AG04449 (cell line): ENCODE measurements at regions not wholly inside any gene's neighbourhood (a gene's known extent, or its start where the extent isn't known, plus 50 kb on each side); places are given as distances from the start of the nearest gene placed in this dataset.
"Not testable (repeated sequence)": the region's sequence is repeated elsewhere in the genome, so short reads cannot be mapped to it uniquely, and the experiment has no call there.

Source experiments
- CTCF ChIA-PET: fragments of 350-600 bp; formaldehyde crosslinking; extraction: SDS; loops from one replicate; lab custom pipeline; 2021; ENCODE audit warnings: antibody characterized with exemption; lab: Yijun Ruan, JAX
- POLR2A ChIA-PET: fragments of 400-600, 350-600 bp; formaldehyde crosslinking; extraction: SDS; loops from one replicate; lab custom pipeline; 2020; ENCODE audit warnings: antibody characterized with exemption, inconsistent platforms; lab: Yijun Ruan, JAX
- DNase-seq: peaks from one replicate; pipeline ENCODE4 v3.0.0-alpha.2; 2010; ENCODE audit warnings: low read depth, low spot score
- H3K4me3 ChIP-seq: 2 replicates; pipeline ENCODE4 v1.5.1; 2011; ENCODE audit warnings: low read depth, mild to moderate bottlenecking, control low read depth, low read length
- TF ChIP-seq, protein P1 (sequence below): IDR thresholded peaks from one replicate; pipeline ENCODE4 v1.5.1; 2011; ENCODE audit warnings: mild to moderate bottlenecking, moderate library complexity, low read length, control low read depth, inconsistent platforms; ENCODE audit not compliant: insufficient read depth; ENCODE audit errors: missing control alignments

DNA sequence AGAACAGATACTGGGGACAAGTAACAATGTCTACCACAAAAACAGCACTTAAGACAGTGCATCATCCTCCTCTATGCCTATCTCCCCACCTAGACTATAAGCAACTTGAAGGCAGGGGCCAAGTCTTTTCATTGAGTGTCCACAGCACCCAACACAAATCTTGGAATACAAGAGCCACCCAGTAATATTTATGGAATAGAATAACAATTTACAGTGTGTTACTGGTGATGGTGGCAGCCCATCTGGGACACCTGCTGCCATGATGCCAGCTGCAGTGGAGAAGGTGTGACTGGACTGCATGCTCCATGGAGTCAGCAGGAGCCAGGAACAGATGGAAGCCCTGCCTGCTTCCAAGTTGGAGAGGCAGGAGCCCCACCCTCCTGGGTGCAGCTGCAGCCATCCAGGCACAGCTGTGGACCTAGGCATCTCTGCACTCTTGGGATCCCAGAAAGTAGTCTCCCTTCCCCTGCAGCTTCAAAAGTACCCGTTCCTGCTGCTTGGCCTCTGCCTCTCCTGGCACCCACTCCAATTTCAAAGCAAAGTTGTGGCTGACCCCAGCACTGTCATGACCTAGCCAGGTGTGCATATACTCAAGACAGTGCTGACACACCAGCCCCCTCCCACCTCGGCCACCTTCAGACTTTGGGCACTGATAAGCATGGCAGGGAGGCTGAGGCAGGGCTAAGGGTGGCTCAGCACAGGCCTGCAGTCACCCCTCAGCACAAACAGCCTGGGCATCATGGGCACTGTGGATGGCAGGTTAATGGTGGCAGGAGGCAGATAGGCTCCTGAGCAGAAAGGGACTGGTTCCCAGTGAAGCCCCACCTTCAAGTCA, 94.5 kb downstream of the TPRA1 start:
- no peak overlapping the region for H3K4me3 ChIP-seq
- CTCF ChIA-PET: no interaction called here
- TF ChIP-seq, protein P1, sequence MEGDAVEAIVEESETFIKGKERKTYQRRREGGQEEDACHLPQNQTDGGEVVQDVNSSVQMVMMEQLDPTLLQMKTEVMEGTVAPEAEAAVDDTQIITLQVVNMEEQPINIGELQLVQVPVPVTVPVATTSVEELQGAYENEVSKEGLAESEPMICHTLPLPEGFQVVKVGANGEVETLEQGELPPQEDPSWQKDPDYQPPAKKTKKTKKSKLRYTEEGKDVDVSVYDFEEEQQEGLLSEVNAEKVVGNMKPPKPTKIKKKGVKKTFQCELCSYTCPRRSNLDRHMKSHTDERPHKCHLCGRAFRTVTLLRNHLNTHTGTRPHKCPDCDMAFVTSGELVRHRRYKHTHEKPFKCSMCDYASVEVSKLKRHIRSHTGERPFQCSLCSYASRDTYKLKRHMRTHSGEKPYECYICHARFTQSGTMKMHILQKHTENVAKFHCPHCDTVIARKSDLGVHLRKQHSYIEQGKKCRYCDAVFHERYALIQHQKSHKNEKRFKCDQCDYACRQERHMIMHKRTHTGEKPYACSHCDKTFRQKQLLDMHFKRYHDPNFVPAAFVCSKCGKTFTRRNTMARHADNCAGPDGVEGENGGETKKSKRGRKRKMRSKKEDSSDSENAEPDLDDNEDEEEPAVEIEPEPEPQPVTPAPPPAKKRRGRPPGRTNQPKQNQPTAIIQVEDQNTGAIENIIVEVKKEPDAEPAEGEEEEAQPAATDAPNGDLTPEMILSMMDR: no peak
- POLR2A ChIA-PET: no interaction called here
- no peak for DNase-seq

DNA sequence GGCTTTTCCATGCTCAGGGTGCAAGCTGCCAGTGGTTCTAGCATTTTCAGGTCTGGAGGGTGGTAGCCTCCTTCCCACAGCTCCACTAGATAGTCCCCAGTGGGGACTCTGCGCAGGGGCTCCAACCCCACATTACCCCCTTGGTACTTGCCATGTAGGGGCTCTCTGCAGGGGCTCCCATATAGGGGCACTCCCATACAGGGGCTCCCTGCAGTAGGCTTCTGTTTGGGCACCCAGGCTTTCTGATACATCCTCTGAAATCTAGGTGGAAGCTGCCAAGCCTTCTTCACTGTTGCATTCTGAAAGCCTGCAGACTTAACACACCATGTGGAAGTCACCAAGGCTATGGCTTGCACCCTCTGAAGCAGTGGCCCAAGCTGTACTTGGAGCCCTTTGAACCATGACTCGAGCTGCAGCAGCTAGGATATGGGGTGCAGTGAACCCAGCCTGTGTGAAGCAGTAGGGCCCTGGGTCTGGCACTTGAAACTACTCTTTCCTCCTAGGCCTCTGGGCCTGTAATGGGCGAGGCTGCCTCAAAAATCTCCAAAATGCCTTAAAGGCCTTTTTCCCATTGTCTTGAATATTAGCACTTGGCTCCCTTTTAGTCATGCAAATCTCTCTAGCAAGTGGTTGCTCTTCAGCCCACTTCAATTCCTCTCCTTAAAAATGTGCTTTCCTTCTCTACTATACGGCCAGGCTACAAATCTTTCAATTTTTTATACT, 96.4 kb downstream of the TPRA1 start:
- ChIA-PET POLR2A (no interaction called here), CTCF (no interaction called here)
- no peak for DNase-seq
- no peak overlapping the region for H3K4me3 ChIP-seq
- TF ChIP-seq, protein P1: no peak

DNA sequence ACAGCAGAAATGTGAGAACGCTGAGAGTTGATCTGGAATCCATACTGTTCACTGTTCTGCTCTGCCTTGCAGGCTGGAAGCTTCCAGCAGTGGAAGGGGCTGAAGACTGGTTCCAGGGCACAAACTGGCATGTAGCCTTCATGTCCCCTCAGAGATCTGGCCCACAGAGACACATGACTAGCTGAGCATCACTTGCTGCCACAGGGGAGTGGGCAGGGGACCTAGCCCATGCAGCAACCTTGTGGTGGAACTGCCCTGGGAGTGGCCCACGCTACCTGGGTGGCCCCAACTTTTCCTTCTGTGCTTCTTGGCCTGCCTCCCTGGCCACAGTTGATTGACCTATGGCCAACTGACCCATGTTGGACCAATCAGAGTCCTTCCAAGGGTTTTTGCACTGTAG, 98.1 kb downstream of the TPRA1 start:
- POLR2A ChIA-PET: no interaction called here

DNA sequence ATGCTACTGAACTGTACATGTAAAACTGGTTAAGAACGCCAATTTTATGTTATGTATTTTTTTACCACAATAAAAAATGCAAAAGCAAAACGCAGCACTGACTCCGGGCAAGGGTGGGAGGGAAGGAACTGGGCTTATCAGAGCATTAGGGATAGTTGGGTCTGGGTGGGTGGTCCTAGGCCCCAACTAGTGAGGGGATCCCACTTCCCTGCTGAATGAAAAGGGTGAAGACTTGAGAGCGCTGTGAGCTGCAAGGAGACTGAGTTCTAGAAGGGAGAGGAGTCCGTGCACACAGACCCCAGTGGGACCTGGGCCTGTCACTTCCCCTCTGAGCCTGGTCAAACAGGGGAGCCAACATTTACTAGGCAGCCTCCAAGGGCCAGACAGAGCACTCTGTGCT, 98.6 kb downstream of the TPRA1 start:
- no peak overlapping the region for H3K4me3 ChIP-seq
- CTCF ChIA-PET: no interaction called here
- no peak for DNase-seq
- POLR2A ChIA-PET: no interaction called here
- TF ChIP-seq, protein P1: no peak

More for the DNA sequence above, 98.1 kb downstream of the TPRA1 start:
- TF ChIP-seq, protein P1: no peak
- H3K4me3 ChIP-seq: no peak overlapping the region
- CTCF ChIA-PET: no interaction called here
- DNase-seq: no peak

DNA sequence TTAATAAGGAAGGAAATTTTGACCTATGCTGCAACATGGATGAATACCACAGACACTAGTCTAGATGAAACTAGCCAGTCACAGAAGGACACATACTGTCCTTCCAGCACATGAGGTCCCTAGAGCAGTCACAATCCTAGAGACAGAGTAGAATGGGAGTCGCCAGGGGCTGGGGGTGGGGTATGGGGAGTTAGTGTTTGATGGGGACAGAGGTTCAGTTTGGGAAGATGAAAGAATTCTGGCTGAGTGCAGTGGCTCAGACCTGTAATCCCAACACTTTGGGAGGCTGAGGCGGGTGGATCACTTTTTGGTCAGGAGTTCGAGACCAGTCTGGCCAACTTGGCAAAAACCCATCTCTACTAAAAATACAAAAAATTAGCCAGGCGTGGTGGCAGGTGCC, 99.2 kb downstream of the TPRA1 start:
- ChIA-PET CTCF (no interaction called here), POLR2A (no interaction called here)
- no peak overlapping the region for H3K4me3 ChIP-seq
- no peak for DNase-seq
- TF ChIP-seq, protein P1: no peak

DNA sequence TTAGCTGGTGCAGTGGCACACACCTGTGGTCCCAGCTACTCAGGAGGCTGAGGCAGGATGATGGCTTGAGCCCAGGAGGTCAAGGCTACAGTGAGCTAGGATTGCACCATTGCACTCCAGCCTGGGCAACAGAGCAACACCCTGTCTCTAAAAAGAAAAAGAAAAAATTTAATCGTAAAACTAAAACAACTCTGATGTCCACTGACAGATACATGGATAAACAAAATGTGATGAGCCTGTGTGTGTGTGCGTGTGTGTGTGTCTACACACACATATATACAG, 99.6 kb downstream of the TPRA1 start:
- CTCF ChIA-PET, H3K4me3 ChIP-seq, DNase-seq, POLR2A ChIA-PET: not testable (repeated sequence)
